HepG2 (cell line): ENCODE measurements at regions not wholly inside any gene's neighbourhood (a gene's known extent, or its start where the extent isn't known, plus 50 kb on each side); places are given as distances from the start of the nearest gene placed in this dataset.

Experiments
- FOXK1 ChIP-seq: sonication (generic); formaldehyde crosslinking; IDR thresholded peaks from 2 replicates; pipeline ENCODE4 v1.4.0; 2020; ENCODE audit warnings: low read depth, missing genetic modification reagents, borderline replicate concordance
- JUND ChIP-seq: sonication (generic); formaldehyde crosslinking; IDR thresholded peaks from 2 replicates; pipeline ENCODE4 v1.8.0; 2022; ENCODE audit warnings: mild to moderate bottlenecking, missing genetic modification reagents
- PHF20 ChIP-seq: sonication (generic); formaldehyde crosslinking; IDR thresholded peaks from 2 replicates; pipeline ENCODE4 v1.5.0; 2020; ENCODE audit warnings: mild to moderate bottlenecking, missing genetic modification reagents
- SIN3A ChIP-seq: IDR thresholded peaks from 2 replicates; pipeline ENCODE4 v1.6.1; 2011; ENCODE audit warnings: low read depth, mild to moderate bottlenecking, control low read depth, low read length, borderline replicate concordance
- SMAD3 ChIP-seq: sonication (generic); formaldehyde crosslinking; IDR thresholded peaks from 2 replicates; pipeline ENCODE4 v1.4.0; 2020; ENCODE audit warnings: missing genetic modification reagents
- TARDBP ChIP-seq: sonication (generic); formaldehyde crosslinking; IDR thresholded peaks from 2 replicates; pipeline ENCODE4 v1.8.0; 2022; ENCODE audit warnings: mild to moderate bottlenecking, missing genetic modification reagents
- ZNF121 ChIP-seq: sonication (generic); formaldehyde crosslinking; IDR thresholded peaks from 2 replicates; pipeline ENCODE4 v1.5.0; 2020; ENCODE audit warnings: mild to moderate bottlenecking, missing genetic modification reagents
- ZNF33A ChIP-seq: sonication (generic); formaldehyde crosslinking; IDR thresholded peaks from 2 replicates; pipeline ENCODE4 v1.5.1; 2020; ENCODE audit warnings: missing genetic modification reagents, mild to moderate bottlenecking, moderate library complexity, borderline replicate concordance
- ZZZ3 ChIP-seq: sonication (generic); formaldehyde crosslinking; IDR thresholded peaks from 2 replicates; pipeline ENCODE4 v1.4.0; 2020; ENCODE audit warnings: missing genetic modification reagents, mild to moderate bottlenecking, borderline replicate concordance
- TF ChIP-seq, protein P1 (sequence below): sonication (generic); formaldehyde crosslinking; IDR thresholded peaks from 2 replicates; pipeline ENCODE4 v1.5.0; 2020; ENCODE audit warnings: mild to moderate bottlenecking, missing genetic modification reagents, moderate library complexity
- TF ChIP-seq, protein P2 (sequence below): sonication (generic); formaldehyde crosslinking; IDR thresholded peaks from 2 replicates; pipeline ENCODE4 v1.8.1; 2023; ENCODE audit warnings: mild to moderate bottlenecking, missing genetic modification reagents

DNA sequence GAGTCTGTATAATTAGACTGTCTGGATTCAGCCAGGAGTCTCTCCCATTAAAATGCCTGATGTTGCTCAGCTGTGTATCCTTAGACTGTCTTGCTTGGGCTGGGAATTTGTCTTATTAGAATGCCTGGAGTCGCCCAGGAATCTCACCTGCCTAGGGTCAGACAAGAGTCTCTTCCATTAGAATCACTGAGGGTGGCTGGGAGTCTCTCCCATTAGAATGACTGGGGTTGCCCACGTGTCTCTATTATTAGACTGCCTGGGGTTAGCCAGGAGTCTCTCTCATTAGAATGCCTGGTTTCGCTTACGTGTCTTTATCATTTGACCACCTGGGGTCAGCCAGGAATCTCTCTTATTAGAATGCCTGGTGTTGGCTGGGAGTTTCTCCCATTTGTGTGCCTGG is 1450.0 kb downstream of the UQCRFS1 start:
- TF ChIP-seq TARDBP (no peak), ZNF33A (CRISPR knock-in tag) (no peak), ZZZ3 (no peak), JUND (CRISPR knock-in tag) (no peak), FOXK1 (CRISPR knock-in tag) (no peak), PHF20 (CRISPR knock-in tag) (no peak), ZNF121 (CRISPR knock-in tag) (no peak), SIN3A (no peak), SMAD3 (CRISPR knock-in tag) (no peak)
- TF ChIP-seq, protein P1, sequence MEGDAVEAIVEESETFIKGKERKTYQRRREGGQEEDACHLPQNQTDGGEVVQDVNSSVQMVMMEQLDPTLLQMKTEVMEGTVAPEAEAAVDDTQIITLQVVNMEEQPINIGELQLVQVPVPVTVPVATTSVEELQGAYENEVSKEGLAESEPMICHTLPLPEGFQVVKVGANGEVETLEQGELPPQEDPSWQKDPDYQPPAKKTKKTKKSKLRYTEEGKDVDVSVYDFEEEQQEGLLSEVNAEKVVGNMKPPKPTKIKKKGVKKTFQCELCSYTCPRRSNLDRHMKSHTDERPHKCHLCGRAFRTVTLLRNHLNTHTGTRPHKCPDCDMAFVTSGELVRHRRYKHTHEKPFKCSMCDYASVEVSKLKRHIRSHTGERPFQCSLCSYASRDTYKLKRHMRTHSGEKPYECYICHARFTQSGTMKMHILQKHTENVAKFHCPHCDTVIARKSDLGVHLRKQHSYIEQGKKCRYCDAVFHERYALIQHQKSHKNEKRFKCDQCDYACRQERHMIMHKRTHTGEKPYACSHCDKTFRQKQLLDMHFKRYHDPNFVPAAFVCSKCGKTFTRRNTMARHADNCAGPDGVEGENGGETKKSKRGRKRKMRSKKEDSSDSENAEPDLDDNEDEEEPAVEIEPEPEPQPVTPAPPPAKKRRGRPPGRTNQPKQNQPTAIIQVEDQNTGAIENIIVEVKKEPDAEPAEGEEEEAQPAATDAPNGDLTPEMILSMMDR, result no peak
- TF ChIP-seq, protein P2, sequence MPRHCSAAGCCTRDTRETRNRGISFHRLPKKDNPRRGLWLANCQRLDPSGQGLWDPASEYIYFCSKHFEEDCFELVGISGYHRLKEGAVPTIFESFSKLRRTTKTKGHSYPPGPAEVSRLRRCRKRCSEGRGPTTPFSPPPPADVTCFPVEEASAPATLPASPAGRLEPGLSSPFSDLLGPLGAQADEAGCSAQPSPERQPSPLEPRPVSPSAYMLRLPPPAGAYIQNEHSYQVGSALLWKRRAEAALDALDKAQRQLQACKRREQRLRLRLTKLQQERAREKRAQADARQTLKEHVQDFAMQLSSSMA (CRISPR knock-in tag), result no peak
